ENCODE measurements at regions not wholly inside any gene's neighbourhood (a gene's known extent, or its start where the extent isn't known, plus 50 kb on each side); places are given as distances from the start of the nearest gene placed in this dataset.
A peak's percentile ranks its signal among the peaks of the same experiment; 100 is the strongest.

DNA sequence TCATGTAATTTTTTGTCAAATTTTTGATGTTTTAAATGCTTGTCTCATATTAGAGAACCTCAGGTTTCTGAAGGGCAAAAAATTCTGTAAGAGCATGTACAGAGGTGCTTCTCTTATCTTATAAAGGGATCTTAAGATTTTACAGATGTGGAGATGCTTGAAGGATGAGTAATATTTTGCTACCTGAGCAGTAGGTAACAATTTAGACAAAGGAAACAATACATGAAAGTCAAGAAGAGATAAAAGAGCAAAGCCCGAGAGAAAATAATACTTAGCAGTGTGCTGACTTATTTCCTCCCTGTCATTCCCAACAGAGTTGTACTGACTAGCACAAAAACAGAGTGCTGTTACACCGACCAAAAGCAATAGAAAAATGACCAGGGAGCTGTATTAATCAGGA is 98.1 kb upstream of the PTPRR start:
- TF ChIP-seq, protein P1, sequence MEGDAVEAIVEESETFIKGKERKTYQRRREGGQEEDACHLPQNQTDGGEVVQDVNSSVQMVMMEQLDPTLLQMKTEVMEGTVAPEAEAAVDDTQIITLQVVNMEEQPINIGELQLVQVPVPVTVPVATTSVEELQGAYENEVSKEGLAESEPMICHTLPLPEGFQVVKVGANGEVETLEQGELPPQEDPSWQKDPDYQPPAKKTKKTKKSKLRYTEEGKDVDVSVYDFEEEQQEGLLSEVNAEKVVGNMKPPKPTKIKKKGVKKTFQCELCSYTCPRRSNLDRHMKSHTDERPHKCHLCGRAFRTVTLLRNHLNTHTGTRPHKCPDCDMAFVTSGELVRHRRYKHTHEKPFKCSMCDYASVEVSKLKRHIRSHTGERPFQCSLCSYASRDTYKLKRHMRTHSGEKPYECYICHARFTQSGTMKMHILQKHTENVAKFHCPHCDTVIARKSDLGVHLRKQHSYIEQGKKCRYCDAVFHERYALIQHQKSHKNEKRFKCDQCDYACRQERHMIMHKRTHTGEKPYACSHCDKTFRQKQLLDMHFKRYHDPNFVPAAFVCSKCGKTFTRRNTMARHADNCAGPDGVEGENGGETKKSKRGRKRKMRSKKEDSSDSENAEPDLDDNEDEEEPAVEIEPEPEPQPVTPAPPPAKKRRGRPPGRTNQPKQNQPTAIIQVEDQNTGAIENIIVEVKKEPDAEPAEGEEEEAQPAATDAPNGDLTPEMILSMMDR (IDR thresholded peaks at IDR 0.05; ENCODE audit: low read depth, low read length, missing control alignments): no peak
- no peak overlapping the region for H3K4me3 ChIP-seq (ENCODE audit: low read depth, low read length)
- in situ Hi-C loops (cut with HindIII; ENCODE audit: low sequenced_read_pairs): no loop called here
- no peak for DNase-seq (ENCODE audit: low read depth)

- TF ChIP-seq, protein P1 (IDR thresholded peaks at IDR 0.05; ENCODE audit: low read depth, low read length, missing control alignments): no peak
- DNase-seq (ENCODE audit: low read depth): peak; percentile 22
- in situ Hi-C loops (cut with HindIII; ENCODE audit: low sequenced_read_pairs): no loop called here
- H3K4me3 ChIP-seq (ENCODE audit: low read depth, low read length): no peak overlapping the region
Observed at GRCh38 chr12:71014180-71014785, 93.7 kb upstream of the PTPRR start.

DNA sequence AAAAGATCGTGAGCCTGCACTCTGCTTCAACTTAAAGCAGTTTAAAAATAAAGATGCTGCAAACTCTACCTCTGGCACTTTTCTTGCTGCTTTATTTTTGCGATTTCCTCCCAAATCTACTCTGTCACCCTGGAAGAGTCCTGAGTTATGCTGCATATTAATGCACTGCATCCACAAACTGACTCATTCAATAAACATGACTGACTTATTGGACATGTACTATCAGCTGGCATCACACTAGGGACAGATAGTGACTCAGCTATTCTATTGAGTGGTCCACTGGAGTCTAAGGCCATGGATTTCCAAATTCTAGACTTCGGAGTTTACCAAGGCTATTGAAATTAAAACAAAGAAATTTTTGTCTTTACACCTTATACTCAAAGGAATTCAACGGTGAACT is 90.7 kb upstream of the PTPRR start:
- no peak for DNase-seq (ENCODE audit: low read depth)
- H3K4me3 ChIP-seq (ENCODE audit: low read depth, low read length): no peak overlapping the region
- in situ Hi-C loops (cut with HindIII; ENCODE audit: low sequenced_read_pairs): no loop called here
- TF ChIP-seq, protein P1 (IDR thresholded peaks at IDR 0.05; ENCODE audit: low read depth, low read length, missing control alignments): no peak

DNA sequence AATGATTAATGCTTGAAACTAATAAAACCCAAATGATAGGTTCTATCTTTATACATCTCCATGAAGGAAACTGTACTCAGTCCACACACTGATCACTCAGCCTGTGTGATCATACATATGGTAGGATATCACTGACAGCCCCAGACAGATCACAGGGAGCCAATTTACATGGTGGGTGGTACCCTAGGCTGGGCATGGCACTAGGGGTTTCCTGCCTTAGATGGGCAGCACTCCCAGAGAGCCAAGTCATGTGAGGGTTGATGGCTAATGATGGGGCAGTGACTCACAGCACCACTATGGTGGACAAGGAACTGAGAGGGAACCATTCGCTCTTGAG is 89.6 kb upstream of the PTPRR start:
- no peak for DNase-seq (ENCODE audit: low read depth)
- no peak overlapping the region for H3K4me3 ChIP-seq (ENCODE audit: low read depth, low read length)
- TF ChIP-seq, protein P1 (IDR thresholded peaks at IDR 0.05; ENCODE audit: low read depth, low read length, missing control alignments): no peak
- in situ Hi-C loops (cut with HindIII; ENCODE audit: low sequenced_read_pairs): no loop called here

DNA sequence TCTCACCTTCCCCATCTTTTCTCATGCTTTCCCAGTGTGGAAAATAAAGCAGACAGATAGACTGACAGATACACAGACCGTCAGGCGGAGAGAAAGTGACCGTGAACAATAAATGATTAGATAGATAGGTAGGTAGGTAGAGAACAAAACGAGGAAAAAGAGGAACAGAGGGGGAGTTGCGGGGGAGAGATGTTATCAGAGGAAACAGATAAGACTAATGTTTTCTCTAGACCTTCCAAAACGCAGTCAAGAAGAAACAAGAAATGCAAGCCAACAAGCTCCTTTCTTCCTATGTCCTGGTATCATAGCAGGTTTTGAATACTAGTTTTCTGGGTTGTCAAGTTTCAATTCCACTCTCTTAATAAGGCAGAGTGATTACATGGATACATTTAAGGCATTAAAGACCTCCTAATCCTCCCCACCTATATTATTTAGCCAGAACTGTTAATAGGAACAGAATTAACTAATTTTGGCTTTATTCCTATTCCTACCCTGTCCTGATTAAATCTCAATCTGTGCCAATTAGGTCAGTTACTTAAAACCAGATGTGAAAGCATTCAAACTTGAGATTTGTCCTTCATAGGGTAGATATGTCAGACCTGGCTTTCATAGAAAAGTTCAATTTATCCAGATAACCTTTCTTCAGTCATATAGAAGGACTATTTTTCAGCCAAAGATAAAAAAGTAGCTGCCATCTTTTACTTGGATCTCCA is 89.0 kb upstream of the PTPRR start:
- in situ Hi-C loops (cut with HindIII; ENCODE audit: low sequenced_read_pairs): no loop called here

DNA sequence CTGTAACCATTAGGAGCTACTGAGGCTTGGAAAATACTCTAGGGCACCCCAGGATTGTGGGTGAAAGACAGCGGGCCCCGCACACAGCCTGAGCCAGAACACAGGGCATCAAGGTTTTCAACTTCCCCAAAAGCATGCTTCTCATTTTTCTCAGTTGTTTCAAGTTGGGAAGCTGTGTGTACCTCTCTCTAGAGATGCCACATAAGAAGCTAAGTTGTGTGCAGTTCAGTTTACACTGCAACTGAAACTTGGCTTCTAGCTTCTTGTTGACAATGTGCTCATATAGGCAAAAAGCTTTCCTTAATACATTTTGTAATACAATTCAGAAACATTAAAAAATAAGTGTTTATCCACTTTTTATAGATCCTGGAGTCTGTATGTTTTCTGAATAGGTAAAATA is 88.1 kb upstream of the PTPRR start:
- no peak overlapping the region for H3K4me3 ChIP-seq (ENCODE audit: low read depth, low read length)
- DNase-seq (ENCODE audit: low read depth): no peak
- in situ Hi-C loops (cut with HindIII; ENCODE audit: low sequenced_read_pairs): no loop called here
- TF ChIP-seq, protein P1 (IDR thresholded peaks at IDR 0.05; ENCODE audit: low read depth, low read length, missing control alignments): no peak

More for the DNA sequence above, 89.0 kb upstream of the PTPRR start:
- no peak overlapping the region for H3K4me3 ChIP-seq (ENCODE audit: low read depth, low read length)
- no peak for DNase-seq (ENCODE audit: low read depth)
- TF ChIP-seq, protein P1 (IDR thresholded peaks at IDR 0.05; ENCODE audit: low read depth, low read length, missing control alignments): no peak
